ENCODE measurements at regions not wholly inside any gene's neighbourhood (a gene's known extent, or its start where the extent isn't known, plus 50 kb on each side); places are given as distances from the start of the nearest gene placed in this dataset.
"Not testable (repeated sequence)": the region's sequence is repeated elsewhere in the genome, so short reads cannot be mapped to it uniquely, and the experiment has no call there.

GRCh38 chr15:96177279-96177678 lies 153.2 kb upstream of the NR2F2 start:
- no peak for DNase-seq (ENCODE audit: low spot score)

- DNase-seq (ENCODE audit: low spot score) = no peak
Observed at GRCh38 chr15:96180087-96180748, 150.3 kb upstream of the NR2F2 start.

- DNase-seq (ENCODE audit: low spot score) = no peak
Observed at GRCh38 chr15:96181217-96181616, 149.3 kb upstream of the NR2F2 start.

GRCh38 chr15:96181873-96182301 lies 148.6 kb upstream of the NR2F2 start:
- no peak for DNase-seq (ENCODE audit: low spot score)

GRCh38 chr15:96182736-96183513 lies 147.6 kb upstream of the NR2F2 start:
- no peak for DNase-seq (ENCODE audit: low spot score)

- no peak for DNase-seq (ENCODE audit: low spot score)
Observed at GRCh38 chr15:96183514-96183850, 147.0 kb upstream of the NR2F2 start.

GRCh38 chr15:96183867-96184266 lies 146.6 kb upstream of the NR2F2 start:
- DNase-seq (ENCODE audit: low spot score) = no peak

GRCh38 chr15:96184297-96184696 lies 146.2 kb upstream of the NR2F2 start:
- DNase-seq (ENCODE audit: low spot score) = no peak

GRCh38 chr15:96186105-96186504 lies 144.4 kb upstream of the NR2F2 start:
- DNase-seq (ENCODE audit: low spot score) = no peak

- DNase-seq (ENCODE audit: low spot score) = no peak
Observed at GRCh38 chr15:96187341-96188305, 142.9 kb upstream of the NR2F2 start.

GRCh38 chr15:96197721-96198120 lies 132.8 kb upstream of the NR2F2 start:
- DNase-seq (ENCODE audit: low spot score) = no peak

- DNase-seq (ENCODE audit: low spot score) = no peak
Observed at GRCh38 chr15:96199111-96199510, 131.4 kb upstream of the NR2F2 start.

- DNase-seq (ENCODE audit: low spot score) = no peak
Observed at GRCh38 chr15:96200357-96200967, 130.0 kb upstream of the NR2F2 start.

- DNase-seq (ENCODE audit: low spot score) = no peak
Observed at GRCh38 chr15:96201696-96202095, 128.8 kb upstream of the NR2F2 start.

GRCh38 chr15:96205588-96205987 lies 124.9 kb upstream of the NR2F2 start:
- DNase-seq (ENCODE audit: low spot score) = not testable (repeated sequence)

GRCh38 chr15:96207377-96208006 lies 123.0 kb upstream of the NR2F2 start:
- no peak for DNase-seq (ENCODE audit: low spot score)

- no peak for DNase-seq (ENCODE audit: low spot score)
Observed at GRCh38 chr15:96209285-96209735, 121.2 kb upstream of the NR2F2 start.

GRCh38 chr15:96213045-96213444 lies 117.5 kb upstream of the NR2F2 start:
- no peak for DNase-seq (ENCODE audit: low spot score)

- DNase-seq (ENCODE audit: low spot score) = no peak
Observed at GRCh38 chr15:96213896-96214295, 116.6 kb upstream of the NR2F2 start.

GRCh38 chr15:96216481-96216880 lies 114.0 kb upstream of the NR2F2 start:
- DNase-seq (ENCODE audit: low spot score) = not testable (repeated sequence)

GRCh38 chr15:96217983-96218382 lies 112.5 kb upstream of the NR2F2 start:
- DNase-seq (ENCODE audit: low spot score) = no peak
